CD14-positive monocyte (primary cell): ENCODE measurements at regions not wholly inside any gene's neighbourhood (a gene's known extent, or its start where the extent isn't known, plus 50 kb on each side); places are given as distances from the start of the nearest gene placed in this dataset.

Experiments used
- DNase-seq, 3 donors: peaks; one replicate each; pipeline ENCODE4 v3.0.0-alpha.2; 2011 to 2022
- H2AFZ ChIP-seq: 2 replicates; pipeline ENCODE4 v1.6.0; 2012; ENCODE audit warnings: mild to moderate bottlenecking, low read depth, low read length, inconsistent platforms; ENCODE audit not compliant: insufficient read depth, poor library complexity, severe bottlenecking
- H3K27ac ChIP-seq, 2 donors: 1 replicate in 1 of 2; 2 replicates in 1 of 2; pipeline ENCODE4 v1.5.1; 2012 to 2013; ENCODE audit warnings: low read length in 2 of 2, control low read depth in 1 of 2, inconsistent platforms in 1 of 2, low read depth in 1 of 2, mild to moderate bottlenecking in 1 of 2
- H3K27me3 ChIP-seq, 2 donors: one replicate each; pipeline versions ENCODE4 v1.6.0 to v1.6.1; 2011 to 2013; ENCODE audit warnings: low read length in 2 of 2; ENCODE audit not compliant: control insufficient read depth in 2 of 2, insufficient read depth in 2 of 2
- H3K36me3 ChIP-seq, 2 donors: replicated peaks in 1 of 2; 1 replicate in 1 of 2; 2 replicates in 1 of 2; pipeline versions ENCODE4 v1.5.1 to v1.6.1; 2012 to 2013; ENCODE audit warnings: low read length in 2 of 2, control low read depth in 1 of 2, inconsistent platforms in 1 of 2, mild to moderate bottlenecking in 1 of 2; ENCODE audit not compliant: insufficient read depth in 2 of 2, control insufficient read depth in 1 of 2
- H3K4me1 ChIP-seq, 2 donors: 1 replicate in 1 of 2; 2 replicates in 1 of 2; pipeline versions ENCODE4 v1.5.1 to v1.6.1; 2012 to 2013; ENCODE audit warnings: low read length in 2 of 2, control low read depth in 1 of 2, inconsistent platforms in 1 of 2, mild to moderate bottlenecking in 1 of 2, moderate library complexity in 1 of 2; ENCODE audit not compliant: insufficient read depth in 2 of 2, control insufficient read depth in 1 of 2
- H3K4me2 ChIP-seq: replicated peaks from 2 replicates; pipeline ENCODE3; 2012; ENCODE audit warnings: low read length, moderate library complexity, mild to moderate bottlenecking; ENCODE audit not compliant: poor library complexity, severe bottlenecking; ENCODE audit errors: extremely low read depth
- H3K4me3 ChIP-seq, 3 experiments: fragments of 200-600 bp in 1 of 3; sonication (generic) in 1 of 3; replicated peaks in 1 of 3; 1 replicate in 2 of 3; 2 replicates in 1 of 3; pipeline ENCODE4 v1.5.1; 2011 to 2013; ENCODE audit warnings: low read length in 3 of 3, mild to moderate bottlenecking in 3 of 3, control low read depth in 2 of 3, low read depth in 2 of 3, inconsistent platforms in 1 of 3, moderate library complexity in 1 of 3
- H3K79me2 ChIP-seq: 2 replicates; pipeline ENCODE4 v1.6.0; 2012; ENCODE audit warnings: mild to moderate bottlenecking, control low read depth, inconsistent platforms, low read length, moderate library complexity; ENCODE audit not compliant: insufficient read depth
- H3K9ac ChIP-seq: 2 replicates; pipeline ENCODE4 v1.6.0; 2017; ENCODE audit warnings: low read length, mild to moderate bottlenecking; ENCODE audit not compliant: insufficient read depth, poor library complexity, severe bottlenecking
- H3K9me3 ChIP-seq, 2 donors: replicated peaks in 1 of 2; 1 replicate in 1 of 2; 2 replicates in 1 of 2; pipeline versions ENCODE4 v1.5.1 to v1.6.1; 2012 to 2013; ENCODE audit warnings: low read length in 2 of 2, control low read depth in 1 of 2; ENCODE audit not compliant: control insufficient read depth in 1 of 2, insufficient read depth in 1 of 2
- H4K20me1 ChIP-seq: 2 replicates; pipeline ENCODE4 v1.6.0; 2012; ENCODE audit warnings: mild to moderate bottlenecking, low read length, control low read depth, moderate library complexity; ENCODE audit not compliant: insufficient read depth
- H3K27ac Mint-ChIP-seq, 7 donors: one replicate each; pipeline ENCODE4 v1.8.0; 2020; ENCODE audit warnings: mild to moderate bottlenecking in 7 of 7, mixed read lengths in 7 of 7, moderate library complexity in 6 of 7, inconsistent platforms in 2 of 7
- H3K27me3 Mint-ChIP-seq, 3 donors: one replicate each; pipeline ENCODE4 v1.8.0; 2021 to 2022; ENCODE audit warnings: low read depth in 3 of 3, mild to moderate bottlenecking in 3 of 3, mixed read lengths in 3 of 3, moderate library complexity in 3 of 3, inconsistent platforms in 1 of 3
- H3K36me3 Mint-ChIP-seq, 2 donors: one replicate each; pipeline ENCODE4 v1.8.0; 2020; ENCODE audit warnings: mixed read lengths in 2 of 2, inconsistent platforms in 1 of 2, mild to moderate bottlenecking in 1 of 2
- H3K4me1 Mint-ChIP-seq: one replicate; pipeline ENCODE4 v1.8.0; 2020; ENCODE audit warnings: mild to moderate bottlenecking, mixed read lengths
- H3K4me3 Mint-ChIP-seq, 2 donors: one replicate each; pipeline ENCODE4 v1.8.0; 2020; ENCODE audit warnings: mild to moderate bottlenecking in 2 of 2, mixed read lengths in 2 of 2, moderate library complexity in 1 of 2
- H3K9me3 Mint-ChIP-seq, 7 donors: one replicate each; pipeline ENCODE4 v1.8.0; 2020 to 2022; ENCODE audit warnings: mixed read lengths in 7 of 7, mild to moderate bottlenecking in 6 of 7, moderate library complexity in 6 of 7, inconsistent platforms in 2 of 7
- CTCF ChIP-seq: fragments of 200-600 bp; IDR thresholded peaks from one replicate; pipeline ENCODE4 v1.8.0; 2022; ENCODE audit warnings: antibody characterized with exemption, mild to moderate bottlenecking
- WGBS: methylation state at CpG from one replicate; pipeline ENCODE4 v1.1.5; 2013; ENCODE audit warnings: missing lambda C conversion rate; ENCODE audit not compliant: insufficient coverage; 5-methylcytosine and 5-hydroxymethylcytosine counted together
- intact Hi-C, 2 donors: fragments of 100-400 bp; cut with micrococcal nuclease; formaldehyde crosslinking; loops; one replicate each; pipeline versions ENCODE4 v1.15.0 to v1.15.1; 2023

GRCh38 chr13:104953588-104953987, 1581.9 kb downstream of the EFNB2 start:
- no peaks in the 10 kb centered on the region for H3K27me3 ChIP-seq
- peaks cover 0 to 8% of the 10 kb centered on the region in 2 donors for H3K4me1 ChIP-seq
- intact Hi-C loops = no loop called here
- no peak overlapping the region for H3K4me2 ChIP-seq
- no peak overlapping the region for H3K27ac Mint-ChIP-seq
- H3K9me3 Mint-ChIP-seq = peaks cover 0 to 4% (median 0%) of the 10 kb centered on the region in 7 donors
- no peak overlapping the region for H3K4me3 ChIP-seq
- no peaks in the 10 kb centered on the region for H3K9me3 ChIP-seq
- H3K79me2 ChIP-seq = no peaks in the 10 kb centered on the region
- no peaks in the 10 kb centered on the region for H4K20me1 ChIP-seq
- peak overlapping the region in 1 of 2 donors; percentile 36 for H3K27ac ChIP-seq
- TF ChIP-seq CTCF = no peak
- peaks cover 19% of the 10 kb centered on the region for H3K4me1 Mint-ChIP-seq
- no peaks in the 10 kb centered on the region for H3K36me3 ChIP-seq
- H3K4me3 Mint-ChIP-seq = no peak overlapping the region
- no peaks in the 10 kb centered on the region for H3K36me3 Mint-ChIP-seq
- DNase-seq = no peak
- no peak overlapping the region for H2AFZ ChIP-seq
- WGBS = no CpG with 5 or more reads among the region's 2 CpGs
- H3K27me3 Mint-ChIP-seq = no peaks in the 10 kb centered on the region
- no peak overlapping the region for H3K9ac ChIP-seq

GRCh38 chr13:104949840-104950740, 1585.4 kb downstream of the EFNB2 start:
- Histone ChIP-seq H3K9ac (no peak overlapping the region), H2AFZ (no peak overlapping the region), H3K4me3 (no peak overlapping the region), H3K4me1 (peaks cover 0 to 8% of the 10 kb centered on the region in 2 donors), H3K27me3 (no peaks in the 10 kb centered on the region), H3K36me3 (no peaks in the 10 kb centered on the region), H4K20me1 (no peaks in the 10 kb centered on the region), H3K4me2 (no peak overlapping the region), H3K79me2 (no peaks in the 10 kb centered on the region), H3K9me3 (no peaks in the 10 kb centered on the region), H3K27ac (no peak overlapping the region)
- no peak overlapping the region for H3K27ac Mint-ChIP-seq
- no peak overlapping the region for H3K4me3 Mint-ChIP-seq
- H3K36me3 Mint-ChIP-seq = no peaks in the 10 kb centered on the region
- WGBS = 100% methylated on average over 1 of the region's 9 CpGs
- H3K27me3 Mint-ChIP-seq = peaks cover 0 to 1% (median 0%) of the 10 kb centered on the region in 3 donors
- no peak for DNase-seq
- H3K4me1 Mint-ChIP-seq = peaks cover 19% of the 10 kb centered on the region
- H3K9me3 Mint-ChIP-seq = peaks cover 0 to under 1% (median 0%) of the 10 kb centered on the region in 7 donors
- no peak for TF ChIP-seq CTCF
- intact Hi-C loops = no loop called here
